Esophagus muscularis mucosa (tissue), 3 donors: ENCODE measurements at regions not wholly inside any gene's neighbourhood (a gene's known extent, or its start where the extent isn't known, plus 50 kb on each side); places are given as distances from the start of the nearest gene placed in this dataset.

Experiments used
- CTCF ChIP-seq, 3 experiments: fragments of 200-600 bp in 2 of 3; fragments of 450-650 bp in 1 of 3; sonication (generic) in 2 of 3; IDR thresholded peaks; one replicate each; pipeline ENCODE4 v1.5.1; 2017 to 2019; ENCODE audit warnings: antibody characterized with exemption in 3 of 3, mild to moderate bottlenecking in 2 of 3, moderate library complexity in 1 of 3
- POLR2A ChIP-seq: fragments of 450-650 bp; IDR thresholded peaks from one replicate; pipeline ENCODE4 v1.6.1; 2017; ENCODE audit warnings: antibody characterized with exemption, moderate library complexity, mild to moderate bottlenecking, low read depth
- POLR2AphosphoS5 ChIP-seq, 2 donors: sonication (generic); formaldehyde crosslinking; IDR thresholded peaks; one replicate each; pipeline ENCODE4 v1.6.1; 2017; ENCODE audit warnings: antibody characterized with exemption in 2 of 2

DNA sequence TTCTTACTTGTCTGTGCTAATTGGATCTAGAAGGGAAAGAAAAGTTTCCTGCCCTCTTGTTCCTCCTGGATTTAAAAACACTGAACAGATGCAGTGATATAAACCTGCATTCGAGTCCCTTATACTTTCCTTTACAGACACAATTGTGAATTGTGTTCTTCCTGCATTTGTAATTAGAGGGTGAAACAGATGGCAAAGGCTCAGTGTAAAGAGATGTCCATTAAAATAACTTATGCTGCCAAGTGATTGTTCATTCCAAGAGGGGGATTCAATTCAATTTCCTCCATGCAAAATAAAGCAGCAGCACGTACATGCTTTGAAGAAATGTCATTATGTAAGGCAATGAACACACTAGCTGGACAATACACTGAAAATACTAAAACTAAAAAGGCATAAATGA lies 248.3 kb upstream of the LRIG3 start:
- TF ChIP-seq POLR2A: no peak
- no peak for TF ChIP-seq CTCF (IDR thresholded peaks at IDR 0.05)
- no peak for TF ChIP-seq POLR2AphosphoS5 (IDR thresholded peaks at IDR 0.05)
